Osteocyte (in vitro differentiated cells): ENCODE measurements at regions not wholly inside any gene's neighbourhood (a gene's known extent, or its start where the extent isn't known, plus 50 kb on each side); places are given as distances from the start of the nearest gene placed in this dataset.
A peak's percentile ranks its signal among the peaks of the same experiment; 100 is the strongest.

Source experiments
- DNase-seq: peaks from one replicate; pipeline ENCODE4 v3.0.0; 2021; ENCODE audit warnings: mixed read lengths; ENCODE audit not compliant: unreplicated experiment; ENCODE audit errors: extremely low spot score
- H3K27ac Mint-ChIP-seq: one replicate; pipeline ENCODE4 v1.8.0; 2021; ENCODE audit warnings: mild to moderate bottlenecking, mixed read lengths; ENCODE audit not compliant: unreplicated experiment
- H3K27me3 Mint-ChIP-seq: one replicate; pipeline ENCODE4 v1.8.0; 2021; ENCODE audit warnings: mixed read lengths; ENCODE audit not compliant: unreplicated experiment
- H3K36me3 Mint-ChIP-seq: one replicate; pipeline ENCODE4 v1.8.0; 2021; ENCODE audit warnings: mixed read lengths; ENCODE audit not compliant: unreplicated experiment
- H3K4me1 Mint-ChIP-seq: one replicate; pipeline ENCODE4 v1.8.0; 2021; ENCODE audit warnings: mixed read lengths; ENCODE audit not compliant: unreplicated experiment
- H3K4me3 Mint-ChIP-seq: one replicate; pipeline ENCODE4 v1.8.0; 2021; ENCODE audit warnings: mild to moderate bottlenecking, moderate library complexity, mixed read lengths; ENCODE audit not compliant: unreplicated experiment
- H3K9me3 Mint-ChIP-seq: one replicate; pipeline ENCODE4 v1.8.0; 2021; ENCODE audit warnings: mixed read lengths; ENCODE audit not compliant: unreplicated experiment
- TF ChIP-seq, protein P1 (sequence below): fragments of 200-600 bp; sonication (generic); IDR thresholded peaks from 2 replicates; pipeline ENCODE4 v1.5.0; 2021; ENCODE audit warnings: antibody characterized with exemption, mild to moderate bottlenecking, moderate library complexity

DNA sequence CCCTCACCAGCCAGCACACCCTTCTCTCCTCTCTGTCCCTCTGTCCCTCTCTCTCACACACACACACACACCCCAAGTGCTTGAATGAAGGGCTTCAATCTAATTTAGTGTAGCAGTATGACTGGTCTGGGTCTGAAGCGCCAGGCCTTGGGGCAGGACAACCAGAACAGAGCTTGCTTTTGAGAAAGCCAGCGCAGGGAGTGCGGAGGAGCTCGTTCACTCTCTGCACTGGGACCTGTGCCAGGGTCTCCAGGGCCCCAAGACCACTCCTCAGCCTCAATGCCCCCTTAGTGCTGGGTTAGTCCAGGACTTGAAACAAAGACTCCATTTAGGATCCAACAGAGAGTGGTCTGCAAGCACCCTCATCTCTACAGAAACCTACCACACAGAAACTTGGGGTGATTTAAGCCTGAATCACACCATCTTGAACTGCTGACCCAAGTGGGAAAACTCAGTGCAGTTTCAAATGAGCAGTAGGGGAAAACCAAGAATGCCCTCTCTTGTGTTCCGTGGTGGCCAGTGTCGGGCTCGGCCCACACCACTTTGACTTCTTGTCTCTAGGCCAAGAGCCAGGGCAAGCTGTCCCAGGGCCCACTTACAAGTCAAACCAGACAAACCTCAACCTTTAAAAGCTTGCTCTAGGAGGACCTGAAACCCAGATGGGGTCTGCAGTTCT lies 66.6 kb upstream of the WIPF1 start:
- H3K27me3 Mint-ChIP-seq, result no peaks in the 10 kb centered on the region
- TF ChIP-seq, protein P1, sequence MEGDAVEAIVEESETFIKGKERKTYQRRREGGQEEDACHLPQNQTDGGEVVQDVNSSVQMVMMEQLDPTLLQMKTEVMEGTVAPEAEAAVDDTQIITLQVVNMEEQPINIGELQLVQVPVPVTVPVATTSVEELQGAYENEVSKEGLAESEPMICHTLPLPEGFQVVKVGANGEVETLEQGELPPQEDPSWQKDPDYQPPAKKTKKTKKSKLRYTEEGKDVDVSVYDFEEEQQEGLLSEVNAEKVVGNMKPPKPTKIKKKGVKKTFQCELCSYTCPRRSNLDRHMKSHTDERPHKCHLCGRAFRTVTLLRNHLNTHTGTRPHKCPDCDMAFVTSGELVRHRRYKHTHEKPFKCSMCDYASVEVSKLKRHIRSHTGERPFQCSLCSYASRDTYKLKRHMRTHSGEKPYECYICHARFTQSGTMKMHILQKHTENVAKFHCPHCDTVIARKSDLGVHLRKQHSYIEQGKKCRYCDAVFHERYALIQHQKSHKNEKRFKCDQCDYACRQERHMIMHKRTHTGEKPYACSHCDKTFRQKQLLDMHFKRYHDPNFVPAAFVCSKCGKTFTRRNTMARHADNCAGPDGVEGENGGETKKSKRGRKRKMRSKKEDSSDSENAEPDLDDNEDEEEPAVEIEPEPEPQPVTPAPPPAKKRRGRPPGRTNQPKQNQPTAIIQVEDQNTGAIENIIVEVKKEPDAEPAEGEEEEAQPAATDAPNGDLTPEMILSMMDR, result no peak
- no peak overlapping the region for H3K4me3 Mint-ChIP-seq
- no peak for DNase-seq
- H3K9me3 Mint-ChIP-seq, result no peaks in the 10 kb centered on the region
- H3K27ac Mint-ChIP-seq, result peak overlapping the region; percentile 89
- H3K36me3 Mint-ChIP-seq, result no peaks in the 10 kb centered on the region
- peaks cover 50% of the 10 kb centered on the region for H3K4me1 Mint-ChIP-seq

DNA sequence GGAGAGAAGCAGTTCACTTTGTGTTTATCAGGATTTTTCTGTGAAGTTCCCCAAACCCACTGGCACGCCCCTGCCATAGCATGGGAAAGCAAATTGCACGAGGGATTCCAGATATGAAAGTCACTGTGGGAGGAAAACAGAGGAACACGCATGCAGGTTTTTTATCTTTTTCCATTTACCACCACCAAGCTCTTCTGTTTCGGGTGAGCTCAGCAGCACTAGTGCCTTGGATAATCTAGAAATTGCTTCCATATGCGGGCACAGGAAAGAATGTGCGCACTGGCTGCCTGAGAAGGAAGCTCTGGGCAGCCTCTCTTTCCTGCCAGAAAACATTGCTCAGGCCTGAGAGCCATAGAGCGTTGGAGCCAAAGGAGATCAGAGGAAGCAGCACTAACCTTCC lies 65.9 kb upstream of the WIPF1 start:
- Mint-ChIP-seq H3K36me3 (no peaks in the 10 kb centered on the region), H3K4me3 (peak overlapping the region; percentile 3), H3K4me1 (peaks cover 50% of the 10 kb centered on the region), H3K9me3 (no peaks in the 10 kb centered on the region), H3K27ac (peak overlapping the region; percentile 89), H3K27me3 (no peaks in the 10 kb centered on the region)
- no peak for DNase-seq
- TF ChIP-seq, protein P1, result no peak

DNA sequence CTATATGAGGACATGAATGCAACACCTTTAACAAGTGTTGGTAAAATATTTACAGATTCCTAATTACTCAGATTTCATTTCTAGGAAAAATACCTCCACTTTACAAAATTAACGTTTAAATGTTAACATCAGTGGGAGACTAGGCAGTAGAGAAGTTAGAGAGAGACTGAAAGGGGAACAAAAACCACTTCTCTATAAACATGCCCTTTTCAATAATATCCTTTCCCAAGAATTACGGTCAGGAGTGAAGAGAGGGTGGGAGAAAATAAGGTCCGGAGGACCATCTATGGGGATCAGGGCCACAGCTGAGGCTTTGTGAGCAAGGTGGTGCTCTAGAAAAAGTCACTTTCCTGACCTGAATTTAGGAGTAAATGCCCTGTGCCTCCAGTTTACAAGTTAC lies 65.3 kb upstream of the WIPF1 start:
- Mint-ChIP-seq H3K36me3 (no peaks in the 10 kb centered on the region), H3K27me3 (no peaks in the 10 kb centered on the region), H3K27ac (peak overlapping the region; percentile 89), H3K4me1 (peaks cover 49% of the 10 kb centered on the region), H3K4me3 (peak overlapping the region; percentile 20), H3K9me3 (no peaks in the 10 kb centered on the region)
- DNase-seq, result no peak
- TF ChIP-seq, protein P1, result no peak

DNA sequence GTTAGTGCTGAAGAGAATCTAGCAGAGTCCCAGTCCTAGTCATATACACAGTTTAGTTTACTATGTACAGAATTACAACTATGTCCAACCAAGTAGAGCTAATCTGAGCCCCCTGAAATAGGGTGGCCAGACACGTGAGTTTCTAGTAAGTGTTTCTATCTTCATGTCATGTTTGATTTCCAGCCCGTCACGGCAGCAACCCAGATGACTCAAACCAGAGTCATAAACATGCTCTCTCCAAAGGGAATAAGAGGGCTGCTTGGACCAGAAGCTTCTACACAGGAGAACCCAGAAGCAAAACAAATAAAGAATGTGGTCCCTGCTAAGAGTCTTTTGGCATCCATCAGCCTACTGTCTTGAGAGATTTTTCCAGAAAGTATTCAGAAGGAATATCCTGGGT lies 64.9 kb upstream of the WIPF1 start:
- Mint-ChIP-seq H3K36me3 (no peaks in the 10 kb centered on the region), H3K27me3 (no peaks in the 10 kb centered on the region), H3K4me3 (no peak overlapping the region), H3K27ac (peak overlapping the region; percentile 89), H3K4me1 (peaks cover 45% of the 10 kb centered on the region), H3K9me3 (no peaks in the 10 kb centered on the region)
- TF ChIP-seq, protein P1, result no peak
- no peak for DNase-seq

DNA sequence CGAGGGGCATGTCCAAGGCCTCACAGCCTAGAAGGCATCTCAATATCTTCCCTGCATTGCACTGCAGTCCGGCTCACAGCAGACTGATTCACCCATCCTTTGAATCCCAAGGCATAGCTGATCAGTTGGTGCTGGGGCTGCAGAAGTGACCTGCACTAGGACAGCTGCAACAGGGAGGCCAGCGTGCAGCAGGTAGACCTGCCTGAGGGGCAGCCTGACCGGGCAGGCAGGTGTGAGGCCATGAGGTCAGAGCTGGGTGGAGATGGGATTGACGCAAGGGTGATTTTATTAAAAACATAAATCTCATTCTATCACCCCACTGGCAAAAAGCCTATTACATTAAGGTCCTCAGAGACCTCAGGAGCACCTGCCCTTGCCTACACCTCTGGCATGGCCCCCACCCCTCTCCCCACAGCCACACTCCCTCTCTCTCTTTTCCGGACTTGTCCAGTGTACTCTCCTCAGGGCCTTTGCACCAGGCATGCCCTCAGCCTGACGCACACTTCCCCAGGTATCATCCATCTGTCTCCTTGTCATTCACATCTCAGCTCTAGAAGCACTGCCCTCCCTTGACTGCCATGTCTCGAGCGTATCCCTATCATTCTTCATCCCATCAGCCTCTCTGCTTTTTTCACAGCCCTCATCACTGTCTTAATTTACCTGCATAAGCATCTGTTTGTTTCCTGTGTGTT lies 63.5 kb upstream of the WIPF1 start:
- TF ChIP-seq, protein P1, result no peak

More for the DNA sequence above, 63.5 kb upstream of the WIPF1 start:
- H3K27ac Mint-ChIP-seq, result peak overlapping the region; percentile 58
- peaks cover 33% of the 10 kb centered on the region for H3K4me1 Mint-ChIP-seq
- DNase-seq, result no peak
- H3K36me3 Mint-ChIP-seq, result peaks cover 7% of the 10 kb centered on the region
- H3K4me3 Mint-ChIP-seq, result no peak overlapping the region
- H3K27me3 Mint-ChIP-seq, result no peaks in the 10 kb centered on the region
- H3K9me3 Mint-ChIP-seq, result peaks cover 1% of the 10 kb centered on the region
